Breast epithelium (tissue), 4 donors: ENCODE measurements at regions not wholly inside any gene's neighbourhood (a gene's known extent, or its start where the extent isn't known, plus 50 kb on each side); places are given as distances from the start of the nearest gene placed in this dataset.

Source experiments
- DNase-seq, 2 donors: peaks; one replicate each; pipeline ENCODE4 v3.0.0-alpha.2; 2019; ENCODE audit warnings: low spot score in 2 of 2
- H3K27ac ChIP-seq, 2 donors: fragments of 200-600 bp; sonication (generic) in 1 of 2; one replicate each; pipeline ENCODE4 v1.5.1; 2016 to 2019; ENCODE audit warnings: mild to moderate bottlenecking in 1 of 2
- H3K27me3 ChIP-seq, 2 donors: fragments of 200-600 bp; sonication (generic) in 1 of 2; one replicate each; pipeline versions ENCODE4 v1.5.1 to v1.6.0; 2017 to 2019; ENCODE audit warnings: control low read depth in 1 of 2, mild to moderate bottlenecking in 1 of 2
- H3K36me3 ChIP-seq: fragments of 200-600 bp; one replicate; pipeline ENCODE4 v1.5.1; 2019
- H3K4me1 ChIP-seq, 2 donors: fragments of 200-600 bp; sonication (generic); one replicate each; pipeline ENCODE4 v1.5.1; 2016 to 2019; ENCODE audit warnings: control low read depth in 1 of 2
- H3K4me3 ChIP-seq, 3 donors: fragments of 200-600 bp; sonication (generic); 1 replicate in 2 of 3; 2 replicates in 1 of 3; pipeline ENCODE4 v1.5.1; 2016 to 2019; ENCODE audit warnings: mild to moderate bottlenecking in 3 of 3, moderate library complexity in 2 of 3
- H3K9me3 ChIP-seq, 2 donors: fragments of 200-600 bp; sonication (generic) in 1 of 2; one replicate each; pipeline ENCODE4 v1.5.1; 2016 to 2019; ENCODE audit warnings: control low read depth in 1 of 2
- CTCF ChIP-seq, 3 donors: fragments of 450-650 bp; IDR thresholded peaks; one replicate each; pipeline ENCODE4 v1.5.1; 2016 to 2017; ENCODE audit warnings: antibody characterized with exemption in 3 of 3, mild to moderate bottlenecking in 3 of 3, moderate library complexity in 3 of 3
- POLR2A ChIP-seq: fragments of 450-650 bp; IDR thresholded peaks from one replicate; pipeline ENCODE4 v1.6.1; 2016; ENCODE audit warnings: antibody characterized with exemption, mild to moderate bottlenecking, moderate library complexity
- POLR2AphosphoS5 ChIP-seq, 3 donors: sonication (generic); formaldehyde crosslinking; IDR thresholded peaks; one replicate each; pipeline ENCODE4 v1.6.1; 2017; ENCODE audit warnings: antibody characterized with exemption in 3 of 3
- intact Hi-C: fragments of 100-400 bp; cut with DNase I; formaldehyde crosslinking; loops from one replicate; pipeline ENCODE4 v1.15.1; 2023; ENCODE audit warnings: low total_unique reads

- no peak overlapping the region for H3K4me3 ChIP-seq
- no peak for DNase-seq
- H3K36me3 ChIP-seq = no peaks in the 10 kb centered on the region
- TF ChIP-seq POLR2AphosphoS5 (IDR thresholded peaks at IDR 0.05) (no peak), CTCF (IDR thresholded peaks at IDR 0.05) (no peak), POLR2A (no peak)
- no peaks in the 10 kb centered on the region for H3K9me3 ChIP-seq
- no peaks in the 10 kb centered on the region for H3K4me1 ChIP-seq
- H3K27ac ChIP-seq = no peak overlapping the region
- intact Hi-C loops = no loop called here
- H3K27me3 ChIP-seq = no peaks in the 10 kb centered on the region
Measured at GRCh38 chr5:92962752-92963151, 618.3 kb downstream of the NR2F1-AS1 start.

- Histone ChIP-seq H3K4me3 (no peak overlapping the region), H3K27ac (no peak overlapping the region), H3K9me3 (peaks cover 0 to 8% of the 10 kb centered on the region in 2 donors), H3K4me1 (no peaks in the 10 kb centered on the region), H3K27me3 (no peaks in the 10 kb centered on the region), H3K36me3 (no peaks in the 10 kb centered on the region)
- intact Hi-C loops = no loop called here
- no peak for DNase-seq
- TF ChIP-seq POLR2A = no peak
- no peak for TF ChIP-seq POLR2AphosphoS5 (IDR thresholded peaks at IDR 0.05)
- TF ChIP-seq CTCF (IDR thresholded peaks at IDR 0.05) = no peak
Measured at GRCh38 chr5:92956886-92957285, 624.1 kb downstream of the NR2F1-AS1 start.

GRCh38 chr5:92952243-92952642 lies 628.8 kb downstream of the NR2F1-AS1 start:
- no peaks in the 10 kb centered on the region for H3K36me3 ChIP-seq
- H3K27me3 ChIP-seq = no peaks in the 10 kb centered on the region
- H3K4me1 ChIP-seq = no peaks in the 10 kb centered on the region
- H3K27ac ChIP-seq = no peak overlapping the region
- no peak overlapping the region for H3K4me3 ChIP-seq
- intact Hi-C loops = no loop called here
- DNase-seq = no peak
- H3K9me3 ChIP-seq = peaks cover 0 to 28% of the 10 kb centered on the region in 2 donors
- TF ChIP-seq POLR2AphosphoS5 (IDR thresholded peaks at IDR 0.05) (no peak), CTCF (IDR thresholded peaks at IDR 0.05) (no peak), POLR2A (no peak)

- intact Hi-C loops = no loop called here
- TF ChIP-seq CTCF (IDR thresholded peaks at IDR 0.05) = no peak
- no peak for TF ChIP-seq POLR2A
- no peak for TF ChIP-seq POLR2AphosphoS5 (IDR thresholded peaks at IDR 0.05)
- Histone ChIP-seq H3K36me3 (no peaks in the 10 kb centered on the region), H3K27ac (no peak overlapping the region), H3K27me3 (no peaks in the 10 kb centered on the region), H3K9me3 (peaks cover 0 to 28% of the 10 kb centered on the region in 2 donors), H3K4me1 (no peaks in the 10 kb centered on the region), H3K4me3 (no peak overlapping the region)
- DNase-seq = no peak
Measured at GRCh38 chr5:92951746-92952145, 629.3 kb downstream of the NR2F1-AS1 start.

GRCh38 chr5:92946546-92946945 lies 634.5 kb downstream of the NR2F1-AS1 start:
- Histone ChIP-seq H3K36me3 (no peaks in the 10 kb centered on the region), H3K9me3 (peaks cover 0 to 17% of the 10 kb centered on the region in 2 donors), H3K27ac (no peak overlapping the region), H3K27me3 (no peaks in the 10 kb centered on the region), H3K4me3 (no peak overlapping the region), H3K4me1 (no peaks in the 10 kb centered on the region)
- no peak for TF ChIP-seq POLR2AphosphoS5 (IDR thresholded peaks at IDR 0.05)
- TF ChIP-seq CTCF (IDR thresholded peaks at IDR 0.05) = no peak
- no peak for TF ChIP-seq POLR2A
- no peak for DNase-seq
- intact Hi-C loops = no loop called here
